SK-N-SH treated with all-trans-retinoic acid at 6 μM for 48 hours (cell line): ENCODE measurements at regions not wholly inside any gene's neighbourhood (a gene's known extent, or its start where the extent isn't known, plus 50 kb on each side); places are given as distances from the start of the nearest gene placed in this dataset.

Experiments
- ATAC-seq: fragments of 200-7000 bp; cut with Tn5 transposase; 3 replicates; pipeline ENCODE4 v1.9.1; 2020; ENCODE audit warnings: mild to moderate bottlenecking, moderate library complexity
- ARNTL ChIP-seq: fragments of 450-650 bp; formaldehyde crosslinking; IDR thresholded peaks from 2 replicates; pipeline ENCODE4 v1.5.0; 2020; ENCODE audit warnings: low read depth, mild to moderate bottlenecking, moderate library complexity, borderline replicate concordance
- BACH2 ChIP-seq: fragments of 250-450 bp; sonication (Bioruptor Pico); IDR thresholded peaks from 2 replicates; pipeline ENCODE4 v1.9.0; 2021; ENCODE audit warnings: mild to moderate bottlenecking, borderline replicate concordance
- ESRRG ChIP-seq: fragments of 250-450 bp; sonication (Bioruptor Pico); IDR thresholded peaks from 2 replicates; pipeline ENCODE4 v1.6.1; 2021; ENCODE audit warnings: mild to moderate bottlenecking
- GLIS3 ChIP-seq: fragments of 250-450 bp; sonication (Bioruptor Pico); IDR thresholded peaks from 2 replicates; pipeline ENCODE4 v1.5.0; 2020; ENCODE audit warnings: mild to moderate bottlenecking, moderate library complexity
- OSR1 ChIP-seq: fragments of 250-450 bp; sonication (Bioruptor Pico); IDR thresholded peaks from 2 replicates; pipeline ENCODE4 v1.8.0; 2022; ENCODE audit warnings: moderate library complexity, mild to moderate bottlenecking, inconsistent platforms
- PPARA ChIP-seq: fragments of 250-450 bp; sonication (Bioruptor Pico); IDR thresholded peaks from 2 replicates; pipeline ENCODE4 v1.5.0; 2020; ENCODE audit warnings: mild to moderate bottlenecking, borderline replicate concordance
- RARB ChIP-seq: fragments of 250-450 bp; sonication (Bioruptor Pico); IDR thresholded peaks from 2 replicates; pipeline ENCODE4 v1.8.0; 2021; ENCODE audit warnings: mild to moderate bottlenecking, moderate library complexity
- SNAI2 ChIP-seq: fragments of 250-450 bp; sonication (Bioruptor Pico); IDR thresholded peaks from 2 replicates; pipeline ENCODE4 v1.5.0; 2020; ENCODE audit warnings: mild to moderate bottlenecking, moderate library complexity
- ZC3H10 ChIP-seq: fragments of 250-450 bp; sonication (Bioruptor Pico); IDR thresholded peaks from 2 replicates; pipeline ENCODE4 v1.5.1; 2021; ENCODE audit warnings: mild to moderate bottlenecking, moderate library complexity
- ZFP3 ChIP-seq: fragments of 250-450 bp; sonication (Bioruptor Pico); IDR thresholded peaks from 2 replicates; pipeline ENCODE4 v1.5.0; 2020; ENCODE audit warnings: mild to moderate bottlenecking, moderate library complexity
- ZNF565 ChIP-seq: fragments of 450-650 bp; formaldehyde crosslinking; conservative IDR thresholded peaks from 2 replicates; pipeline ENCODE4 v1.5.0; 2020; ENCODE audit warnings: low read depth, mild to moderate bottlenecking, moderate library complexity
- ZNF70 ChIP-seq: fragments of 450-650 bp; formaldehyde crosslinking; IDR thresholded peaks from 2 replicates; pipeline ENCODE4 v1.5.0; 2020; ENCODE audit warnings: mild to moderate bottlenecking, moderate library complexity
- ZNF8 ChIP-seq: fragments of 450-650 bp; formaldehyde crosslinking; IDR thresholded peaks from 2 replicates; pipeline ENCODE4 v1.5.0; 2020; ENCODE audit warnings: mild to moderate bottlenecking, moderate library complexity
- TF ChIP-seq, protein P1 (sequence below): fragments of 250-450 bp; sonication (Bioruptor Pico); IDR thresholded peaks from 2 replicates; pipeline ENCODE4 v1.8.0; 2020; ENCODE audit warnings: mild to moderate bottlenecking, moderate library complexity, borderline replicate concordance
- TF ChIP-seq, protein P2 (sequence below): fragments of 250-450 bp; sonication (Bioruptor Pico); IDR thresholded peaks from 2 replicates; pipeline ENCODE4 v1.5.0; 2020; ENCODE audit warnings: mild to moderate bottlenecking, moderate library complexity
- TF ChIP-seq, protein P3 (sequence below): fragments of 250-450 bp; sonication (Bioruptor Pico); IDR thresholded peaks from 2 replicates; pipeline ENCODE4 v1.8.0; 2021; ENCODE audit warnings: low read depth, mild to moderate bottlenecking, moderate library complexity, borderline replicate concordance
- TF ChIP-seq, protein P4 (sequence below): fragments of 250-450 bp; sonication (Bioruptor Pico); IDR thresholded peaks from 2 replicates; pipeline ENCODE4 v1.5.1; 2020; ENCODE audit warnings: low read depth, mild to moderate bottlenecking, moderate library complexity
- TF ChIP-seq, protein P5 (sequence below): fragments of 250-450 bp; sonication (Bioruptor Pico); IDR thresholded peaks from 2 replicates; pipeline ENCODE4 v1.5.1; 2021; ENCODE audit warnings: mild to moderate bottlenecking, moderate library complexity

DNA sequence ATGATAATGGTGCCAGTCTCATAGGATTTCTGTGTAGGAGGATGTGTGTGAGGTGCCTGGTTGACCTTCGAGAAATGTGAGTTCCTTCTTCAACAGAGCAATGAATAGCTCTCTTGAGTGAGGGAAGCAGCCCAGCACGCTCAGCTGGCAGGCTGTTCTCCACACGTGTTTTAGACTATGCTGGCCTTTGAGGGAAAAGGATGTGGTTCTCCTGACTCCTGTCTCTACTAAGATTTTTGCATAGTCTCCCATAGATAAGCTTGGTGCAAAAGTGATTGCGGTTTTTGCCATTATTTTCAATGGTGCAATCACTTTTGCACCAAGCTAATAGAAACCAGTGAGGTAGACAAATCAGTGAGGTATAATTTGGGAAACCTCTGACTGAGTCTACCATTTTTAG is 284.1 kb downstream of the SLC4A3 start:
- no peak for ATAC-seq

DNA sequence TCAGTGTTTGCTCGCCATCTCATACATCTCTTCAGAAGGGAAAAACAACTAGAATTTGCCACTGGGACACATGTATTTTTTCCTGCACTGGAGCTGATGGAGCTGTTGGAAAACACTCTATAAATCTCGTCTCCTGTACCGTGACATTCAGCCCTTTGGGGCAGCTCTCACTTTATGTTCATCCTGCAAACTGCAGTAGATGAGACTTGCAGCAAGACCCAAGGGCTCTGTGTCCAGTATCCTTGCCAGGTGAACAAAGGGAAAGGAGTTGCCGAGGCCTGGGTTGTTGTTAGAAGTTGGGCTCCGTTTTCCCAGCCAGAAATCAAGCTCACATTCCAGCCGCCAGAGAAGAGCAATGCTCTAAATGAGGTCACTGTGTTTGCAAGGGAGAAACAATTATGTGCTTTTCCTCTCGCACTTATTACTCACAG is 285.1 kb downstream of the SLC4A3 start:
- ATAC-seq = peak; percentile 95
- TF ChIP-seq, protein P1, sequence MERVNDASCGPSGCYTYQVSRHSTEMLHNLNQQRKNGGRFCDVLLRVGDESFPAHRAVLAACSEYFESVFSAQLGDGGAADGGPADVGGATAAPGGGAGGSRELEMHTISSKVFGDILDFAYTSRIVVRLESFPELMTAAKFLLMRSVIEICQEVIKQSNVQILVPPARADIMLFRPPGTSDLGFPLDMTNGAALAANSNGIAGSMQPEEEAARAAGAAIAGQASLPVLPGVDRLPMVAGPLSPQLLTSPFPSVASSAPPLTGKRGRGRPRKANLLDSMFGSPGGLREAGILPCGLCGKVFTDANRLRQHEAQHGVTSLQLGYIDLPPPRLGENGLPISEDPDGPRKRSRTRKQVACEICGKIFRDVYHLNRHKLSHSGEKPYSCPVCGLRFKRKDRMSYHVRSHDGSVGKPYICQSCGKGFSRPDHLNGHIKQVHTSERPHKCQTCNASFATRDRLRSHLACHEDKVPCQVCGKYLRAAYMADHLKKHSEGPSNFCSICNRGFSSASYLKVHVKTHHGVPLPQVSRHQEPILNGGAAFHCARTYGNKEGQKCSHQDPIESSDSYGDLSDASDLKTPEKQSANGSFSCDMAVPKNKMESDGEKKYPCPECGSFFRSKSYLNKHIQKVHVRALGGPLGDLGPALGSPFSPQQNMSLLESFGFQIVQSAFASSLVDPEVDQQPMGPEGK (CRISPR knock-in tag) = no peak
- TF ChIP-seq ZFP3 (no peak), SNAI2 (CRISPR knock-in tag) (no peak), PPARA (no peak), ZC3H10 (no peak), BACH2 (no peak), ESRRG (CRISPR knock-in tag) (no peak)
- TF ChIP-seq, protein P2, sequence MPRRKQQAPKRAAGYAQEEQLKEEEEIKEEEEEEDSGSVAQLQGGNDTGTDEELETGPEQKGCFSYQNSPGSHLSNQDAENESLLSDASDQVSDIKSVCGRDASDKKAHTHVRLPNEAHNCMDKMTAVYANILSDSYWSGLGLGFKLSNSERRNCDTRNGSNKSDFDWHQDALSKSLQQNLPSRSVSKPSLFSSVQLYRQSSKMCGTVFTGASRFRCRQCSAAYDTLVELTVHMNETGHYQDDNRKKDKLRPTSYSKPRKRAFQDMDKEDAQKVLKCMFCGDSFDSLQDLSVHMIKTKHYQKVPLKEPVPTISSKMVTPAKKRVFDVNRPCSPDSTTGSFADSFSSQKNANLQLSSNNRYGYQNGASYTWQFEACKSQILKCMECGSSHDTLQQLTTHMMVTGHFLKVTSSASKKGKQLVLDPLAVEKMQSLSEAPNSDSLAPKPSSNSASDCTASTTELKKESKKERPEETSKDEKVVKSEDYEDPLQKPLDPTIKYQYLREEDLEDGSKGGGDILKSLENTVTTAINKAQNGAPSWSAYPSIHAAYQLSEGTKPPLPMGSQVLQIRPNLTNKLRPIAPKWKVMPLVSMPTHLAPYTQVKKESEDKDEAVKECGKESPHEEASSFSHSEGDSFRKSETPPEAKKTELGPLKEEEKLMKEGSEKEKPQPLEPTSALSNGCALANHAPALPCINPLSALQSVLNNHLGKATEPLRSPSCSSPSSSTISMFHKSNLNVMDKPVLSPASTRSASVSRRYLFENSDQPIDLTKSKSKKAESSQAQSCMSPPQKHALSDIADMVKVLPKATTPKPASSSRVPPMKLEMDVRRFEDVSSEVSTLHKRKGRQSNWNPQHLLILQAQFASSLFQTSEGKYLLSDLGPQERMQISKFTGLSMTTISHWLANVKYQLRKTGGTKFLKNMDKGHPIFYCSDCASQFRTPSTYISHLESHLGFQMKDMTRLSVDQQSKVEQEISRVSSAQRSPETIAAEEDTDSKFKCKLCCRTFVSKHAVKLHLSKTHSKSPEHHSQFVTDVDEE (CRISPR knock-in tag) = no peak
- TF ChIP-seq, protein P3, sequence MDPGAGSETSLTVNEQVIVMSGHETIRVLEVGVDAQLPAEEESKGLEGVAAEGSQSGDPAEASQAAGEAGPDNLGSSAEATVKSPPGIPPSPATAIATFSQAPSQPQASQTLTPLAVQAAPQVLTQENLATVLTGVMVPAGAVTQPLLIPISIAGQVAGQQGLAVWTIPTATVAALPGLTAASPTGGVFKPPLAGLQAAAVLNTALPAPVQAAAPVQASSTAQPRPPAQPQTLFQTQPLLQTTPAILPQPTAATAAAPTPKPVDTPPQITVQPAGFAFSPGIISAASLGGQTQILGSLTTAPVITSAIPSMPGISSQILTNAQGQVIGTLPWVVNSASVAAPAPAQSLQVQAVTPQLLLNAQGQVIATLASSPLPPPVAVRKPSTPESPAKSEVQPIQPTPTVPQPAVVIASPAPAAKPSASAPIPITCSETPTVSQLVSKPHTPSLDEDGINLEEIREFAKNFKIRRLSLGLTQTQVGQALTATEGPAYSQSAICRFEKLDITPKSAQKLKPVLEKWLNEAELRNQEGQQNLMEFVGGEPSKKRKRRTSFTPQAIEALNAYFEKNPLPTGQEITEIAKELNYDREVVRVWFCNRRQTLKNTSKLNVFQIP (CRISPR knock-in tag) = no peak
- TF ChIP-seq, protein P4, sequence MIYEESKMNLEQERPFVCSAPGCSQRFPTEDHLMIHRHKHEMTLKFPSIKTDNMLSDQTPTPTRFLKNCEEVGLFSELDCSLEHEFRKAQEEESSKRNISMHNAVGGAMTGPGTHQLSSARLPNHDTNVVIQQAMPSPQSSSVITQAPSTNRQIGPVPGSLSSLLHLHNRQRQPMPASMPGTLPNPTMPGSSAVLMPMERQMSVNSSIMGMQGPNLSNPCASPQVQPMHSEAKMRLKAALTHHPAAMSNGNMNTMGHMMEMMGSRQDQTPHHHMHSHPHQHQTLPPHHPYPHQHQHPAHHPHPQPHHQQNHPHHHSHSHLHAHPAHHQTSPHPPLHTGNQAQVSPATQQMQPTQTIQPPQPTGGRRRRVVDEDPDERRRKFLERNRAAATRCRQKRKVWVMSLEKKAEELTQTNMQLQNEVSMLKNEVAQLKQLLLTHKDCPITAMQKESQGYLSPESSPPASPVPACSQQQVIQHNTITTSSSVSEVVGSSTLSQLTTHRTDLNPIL (CRISPR knock-in tag) = no peak

More for the DNA sequence above, 284.1 kb downstream of the SLC4A3 start:
- TF ChIP-seq PPARA (no peak), ESRRG (CRISPR knock-in tag) (no peak), OSR1 (CRISPR knock-in tag) (no peak), SNAI2 (CRISPR knock-in tag) (no peak), RARB (CRISPR knock-in tag) (no peak), ZNF8 (CRISPR knock-in tag) (no peak), ARNTL (CRISPR knock-in tag) (no peak), ZNF70 (CRISPR knock-in tag) (no peak), ZC3H10 (no peak), ZNF565 (no peak), GLIS3 (CRISPR knock-in tag) (no peak), BACH2 (no peak)
- TF ChIP-seq, protein P2 (CRISPR knock-in tag) = no peak
- TF ChIP-seq, protein P1 (CRISPR knock-in tag) = no peak
- TF ChIP-seq, protein P4 (CRISPR knock-in tag) = no peak
- TF ChIP-seq, protein P3 (CRISPR knock-in tag) = no peak
- TF ChIP-seq, protein P5, sequence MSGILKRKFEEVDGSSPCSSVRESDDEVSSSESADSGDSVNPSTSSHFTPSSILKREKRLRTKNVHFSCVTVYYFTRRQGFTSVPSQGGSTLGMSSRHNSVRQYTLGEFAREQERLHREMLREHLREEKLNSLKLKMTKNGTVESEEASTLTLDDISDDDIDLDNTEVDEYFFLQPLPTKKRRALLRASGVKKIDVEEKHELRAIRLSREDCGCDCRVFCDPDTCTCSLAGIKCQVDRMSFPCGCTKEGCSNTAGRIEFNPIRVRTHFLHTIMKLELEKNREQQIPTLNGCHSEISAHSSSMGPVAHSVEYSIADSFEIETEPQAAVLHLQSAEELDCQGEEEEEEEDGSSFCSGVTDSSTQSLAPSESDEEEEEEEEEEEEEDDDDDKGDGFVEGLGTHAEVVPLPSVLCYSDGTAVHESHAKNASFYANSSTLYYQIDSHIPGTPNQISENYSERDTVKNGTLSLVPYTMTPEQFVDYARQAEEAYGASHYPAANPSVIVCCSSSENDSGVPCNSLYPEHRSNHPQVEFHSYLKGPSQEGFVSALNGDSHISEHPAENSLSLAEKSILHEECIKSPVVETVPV (CRISPR knock-in tag) = no peak
